PC-9 (cell line): ENCODE measurements at regions not wholly inside any gene's neighbourhood (a gene's known extent, or its start where the extent isn't known, plus 50 kb on each side); places are given as distances from the start of the nearest gene placed in this dataset.

ENCODE experiments used
- EZH2 ChIP-seq: fragments of 200-600 bp; sonication (generic); IDR thresholded peaks from 2 replicates; pipeline ENCODE4 v1.8.0; 2017; ENCODE audit warnings: antibody characterized with exemption, low read depth
- TF ChIP-seq, protein P1 (sequence below): fragments of 200-600 bp; sonication (generic); conservative IDR thresholded peaks from 2 replicates; pipeline ENCODE4 v1.6.1; 2017; ENCODE audit warnings: mixed run types, antibody characterized with exemption, mild to moderate bottlenecking, moderate library complexity

DNA sequence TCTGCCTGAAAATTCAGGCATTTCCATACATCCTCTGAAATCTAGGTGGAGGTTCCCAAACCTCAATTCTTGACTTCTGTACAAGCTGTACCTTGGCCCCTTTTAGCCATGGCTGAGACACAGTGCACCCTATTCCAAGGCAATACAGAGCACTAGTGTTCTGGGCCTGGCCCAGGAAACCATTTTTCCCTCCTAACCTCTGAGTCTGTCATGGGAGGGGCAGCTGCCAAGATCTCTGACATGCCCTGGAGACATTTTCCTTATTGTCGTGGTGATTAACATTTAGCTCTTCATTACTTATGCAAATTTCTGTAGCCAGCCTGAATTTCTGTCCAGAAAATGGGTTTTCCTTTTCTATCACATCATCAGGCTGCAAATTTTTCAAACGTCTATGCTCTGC is 248.0 kb upstream of the RGS18 start:
- TF ChIP-seq, protein P1, sequence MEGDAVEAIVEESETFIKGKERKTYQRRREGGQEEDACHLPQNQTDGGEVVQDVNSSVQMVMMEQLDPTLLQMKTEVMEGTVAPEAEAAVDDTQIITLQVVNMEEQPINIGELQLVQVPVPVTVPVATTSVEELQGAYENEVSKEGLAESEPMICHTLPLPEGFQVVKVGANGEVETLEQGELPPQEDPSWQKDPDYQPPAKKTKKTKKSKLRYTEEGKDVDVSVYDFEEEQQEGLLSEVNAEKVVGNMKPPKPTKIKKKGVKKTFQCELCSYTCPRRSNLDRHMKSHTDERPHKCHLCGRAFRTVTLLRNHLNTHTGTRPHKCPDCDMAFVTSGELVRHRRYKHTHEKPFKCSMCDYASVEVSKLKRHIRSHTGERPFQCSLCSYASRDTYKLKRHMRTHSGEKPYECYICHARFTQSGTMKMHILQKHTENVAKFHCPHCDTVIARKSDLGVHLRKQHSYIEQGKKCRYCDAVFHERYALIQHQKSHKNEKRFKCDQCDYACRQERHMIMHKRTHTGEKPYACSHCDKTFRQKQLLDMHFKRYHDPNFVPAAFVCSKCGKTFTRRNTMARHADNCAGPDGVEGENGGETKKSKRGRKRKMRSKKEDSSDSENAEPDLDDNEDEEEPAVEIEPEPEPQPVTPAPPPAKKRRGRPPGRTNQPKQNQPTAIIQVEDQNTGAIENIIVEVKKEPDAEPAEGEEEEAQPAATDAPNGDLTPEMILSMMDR = no peak
- no peak for TF ChIP-seq EZH2
